Testis (tissue), 2 donors: ENCODE measurements at regions not wholly inside any gene's neighbourhood (a gene's known extent, or its start where the extent isn't known, plus 50 kb on each side); places are given as distances from the start of the nearest gene placed in this dataset.

Source experiments
- DNase-seq: peaks from one replicate; pipeline ENCODE4 v3.0.0-alpha.2; 2019
- H3K27ac ChIP-seq, 2 donors: fragments of 200-600 bp; sonication (generic); one replicate each; pipeline ENCODE4 v1.5.1; 2019
- H3K27me3 ChIP-seq: fragments of 200-600 bp; sonication (generic); one replicate; pipeline ENCODE4 v1.5.1; 2019
- H3K36me3 ChIP-seq: fragments of 200-600 bp; sonication (generic); one replicate; pipeline ENCODE4 v1.5.1; 2017; ENCODE audit warnings: low read depth; ENCODE audit errors: missing control alignments
- H3K4me1 ChIP-seq: fragments of 200-600 bp; sonication (generic); one replicate; pipeline ENCODE4 v1.5.1; 2019
- H3K4me3 ChIP-seq, 2 donors: fragments of 200-600 bp; sonication (generic); one replicate each; pipeline ENCODE4 v1.5.1; 2017 to 2019
- H3K9me3 ChIP-seq: fragments of 200-600 bp; sonication (generic); one replicate; pipeline ENCODE4 v1.5.1; 2017
- POLR2A ChIP-seq: fragments of 450-650 bp; IDR thresholded peaks from one replicate; pipeline ENCODE4 v1.6.1; 2017; ENCODE audit warnings: antibody characterized with exemption, mild to moderate bottlenecking, moderate library complexity
- WGBS, 2 donors: methylation state at CpG; one replicate each; pipeline ENCODE4 v1.1.5; 2018; 5-methylcytosine and 5-hydroxymethylcytosine counted together
- intact Hi-C: fragments of 100-400 bp; cut with DNase I; formaldehyde crosslinking; loops from one replicate; pipeline ENCODE4 v1.15.1; 2023; ENCODE audit warnings: low total_unique reads
- TF ChIP-seq, protein P1 (sequence below), 3 experiments: fragments of 450-650 bp in 2 of 3; fragments of 200-600 bp in 1 of 3; sonication (generic) in 1 of 3; IDR thresholded peaks; one replicate each; pipeline ENCODE4 v1.5.1; 2016 to 2019; ENCODE audit warnings: antibody characterized with exemption in 3 of 3, mild to moderate bottlenecking in 2 of 3, moderate library complexity in 1 of 3

- intact Hi-C loops: no loop called here
Observed at GRCh38 chrX:34299451-34299967, 167.4 kb upstream of the FAM47A start.

GRCh38 chrX:34294665-34295064, 162.6 kb upstream of the FAM47A start:
- no peak overlapping the region for H3K4me3 ChIP-seq
- no peaks in the 10 kb centered on the region for H3K9me3 ChIP-seq
- no peaks in the 10 kb centered on the region for H3K27me3 ChIP-seq
- no peak for TF ChIP-seq POLR2A
- TF ChIP-seq, protein P1, sequence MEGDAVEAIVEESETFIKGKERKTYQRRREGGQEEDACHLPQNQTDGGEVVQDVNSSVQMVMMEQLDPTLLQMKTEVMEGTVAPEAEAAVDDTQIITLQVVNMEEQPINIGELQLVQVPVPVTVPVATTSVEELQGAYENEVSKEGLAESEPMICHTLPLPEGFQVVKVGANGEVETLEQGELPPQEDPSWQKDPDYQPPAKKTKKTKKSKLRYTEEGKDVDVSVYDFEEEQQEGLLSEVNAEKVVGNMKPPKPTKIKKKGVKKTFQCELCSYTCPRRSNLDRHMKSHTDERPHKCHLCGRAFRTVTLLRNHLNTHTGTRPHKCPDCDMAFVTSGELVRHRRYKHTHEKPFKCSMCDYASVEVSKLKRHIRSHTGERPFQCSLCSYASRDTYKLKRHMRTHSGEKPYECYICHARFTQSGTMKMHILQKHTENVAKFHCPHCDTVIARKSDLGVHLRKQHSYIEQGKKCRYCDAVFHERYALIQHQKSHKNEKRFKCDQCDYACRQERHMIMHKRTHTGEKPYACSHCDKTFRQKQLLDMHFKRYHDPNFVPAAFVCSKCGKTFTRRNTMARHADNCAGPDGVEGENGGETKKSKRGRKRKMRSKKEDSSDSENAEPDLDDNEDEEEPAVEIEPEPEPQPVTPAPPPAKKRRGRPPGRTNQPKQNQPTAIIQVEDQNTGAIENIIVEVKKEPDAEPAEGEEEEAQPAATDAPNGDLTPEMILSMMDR (IDR thresholded peaks at IDR 0.05): no peak
- no peaks in the 10 kb centered on the region for H3K36me3 ChIP-seq
- intact Hi-C loops: no loop called here
- H3K27ac ChIP-seq: no peak overlapping the region
- 87 to 96% methylated on average over 6 of the region's 6 CpGs for WGBS, 2 donors
- no peaks in the 10 kb centered on the region for H3K4me1 ChIP-seq
- DNase-seq: no peak

More at GRCh38 chrX:34299451-34299967, 167.4 kb upstream of the FAM47A start:
- no peak overlapping the region for H3K27ac ChIP-seq
- H3K4me1 ChIP-seq: no peaks in the 10 kb centered on the region
- H3K4me3 ChIP-seq: no peak overlapping the region
- WGBS, 2 donors: 55 to 78% methylated on average over 2 of the region's 2 CpGs
- no peak for TF ChIP-seq POLR2A
- TF ChIP-seq, protein P1 (IDR thresholded peaks at IDR 0.05): no peak
- no peaks in the 10 kb centered on the region for H3K9me3 ChIP-seq
- H3K27me3 ChIP-seq: no peaks in the 10 kb centered on the region
- DNase-seq: no peak
- H3K36me3 ChIP-seq: no peaks in the 10 kb centered on the region

GRCh38 chrX:34288782-34289181, 156.7 kb upstream of the FAM47A start:
- H3K9me3 ChIP-seq: no peaks in the 10 kb centered on the region
- no peaks in the 10 kb centered on the region for H3K4me1 ChIP-seq
- H3K27ac ChIP-seq: no peak overlapping the region
- no peaks in the 10 kb centered on the region for H3K36me3 ChIP-seq
- TF ChIP-seq, protein P1 (IDR thresholded peaks at IDR 0.05): no peak
- no peak for TF ChIP-seq POLR2A
- intact Hi-C loops: no loop called here
- DNase-seq: no peak
- 13 to 15% methylated on average over 2 of the region's 2 CpGs for WGBS, 2 donors
- H3K27me3 ChIP-seq: no peaks in the 10 kb centered on the region
- H3K4me3 ChIP-seq: no peak overlapping the region

DNA sequence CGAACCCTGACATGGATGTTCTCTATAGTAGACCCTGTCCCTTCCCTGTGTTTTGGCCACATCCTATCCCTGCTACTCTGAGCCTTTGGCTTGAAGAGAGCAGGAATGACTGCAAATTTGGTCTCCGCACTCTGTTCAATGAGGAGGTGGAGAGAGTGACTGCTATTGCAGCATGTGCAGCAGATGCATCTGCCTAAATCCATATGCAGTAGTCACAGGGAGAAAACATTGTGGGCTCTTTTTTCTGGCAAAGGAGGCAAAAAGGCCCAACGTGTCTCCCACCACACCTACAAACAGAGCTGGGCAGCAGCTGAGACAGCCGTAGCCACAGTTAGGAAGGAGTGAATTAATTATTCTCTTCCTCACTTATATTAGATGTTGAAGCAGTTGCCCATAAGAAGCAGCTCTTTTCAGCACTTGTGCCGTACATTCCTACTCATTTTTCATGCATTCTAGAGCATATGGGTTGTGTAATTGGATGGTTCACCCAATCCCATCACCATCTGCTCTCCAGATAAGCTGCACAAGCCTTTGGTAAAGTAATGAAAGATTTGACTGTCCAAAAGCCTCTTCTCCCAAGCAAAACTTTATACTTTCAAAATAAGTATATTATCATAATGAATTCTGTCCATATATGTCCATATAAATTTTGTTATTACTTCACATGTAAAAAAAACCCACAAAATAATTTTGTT, 147.9 kb upstream of the FAM47A start:
- H3K27me3 ChIP-seq: no peaks in the 10 kb centered on the region
- intact Hi-C loops: no loop called here
- H3K4me1 ChIP-seq: no peaks in the 10 kb centered on the region
- H3K36me3 ChIP-seq: no peaks in the 10 kb centered on the region
- DNase-seq: no peak
- no peaks in the 10 kb centered on the region for H3K9me3 ChIP-seq
- no peak overlapping the region for H3K4me3 ChIP-seq
- H3K27ac ChIP-seq: no peak overlapping the region
- TF ChIP-seq, protein P1 (IDR thresholded peaks at IDR 0.05): no peak
- no peak for TF ChIP-seq POLR2A
- 75 to 88% methylated on average over 4 to 5 of the region's 5 CpGs for WGBS, 2 donors

- DNase-seq: no peak
- TF ChIP-seq, protein P1 (IDR thresholded peaks at IDR 0.05): no peak
- no peak for TF ChIP-seq POLR2A
- intact Hi-C loops: no loop called here
- no peaks in the 10 kb centered on the region for H3K4me1 ChIP-seq
- H3K27me3 ChIP-seq: no peaks in the 10 kb centered on the region
- no peaks in the 10 kb centered on the region for H3K36me3 ChIP-seq
- H3K9me3 ChIP-seq: no peaks in the 10 kb centered on the region
- H3K4me3 ChIP-seq: no peak overlapping the region
- no peak overlapping the region for H3K27ac ChIP-seq
- 0% methylated on average over 1 of the region's 1 CpG for WGBS, 2 donors
Observed at GRCh38 chrX:34275699-34276098, 143.6 kb upstream of the FAM47A start.
